Suprapubic skin (tissue), 4 donors: ENCODE measurements at regions not wholly inside any gene's neighbourhood (a gene's known extent, or its start where the extent isn't known, plus 50 kb on each side); places are given as distances from the start of the nearest gene placed in this dataset.

ENCODE experiments used
- POLR2A ChIP-seq, 2 donors: fragments of 450-650 bp; IDR thresholded peaks; one replicate each; pipeline ENCODE4 v1.6.1; 2017; ENCODE audit warnings: antibody characterized with exemption in 2 of 2, mild to moderate bottlenecking in 2 of 2, moderate library complexity in 2 of 2
- POLR2AphosphoS5 ChIP-seq, 3 donors: sonication (generic); formaldehyde crosslinking; IDR thresholded peaks; one replicate each; pipeline ENCODE4 v1.6.1; 2017; ENCODE audit warnings: antibody characterized with exemption in 3 of 3
- TF ChIP-seq, protein P1 (sequence below), 2 donors: fragments of 200-600 bp in 1 of 2; fragments of 450-650 bp in 1 of 2; sonication (generic) in 1 of 2; IDR thresholded peaks; one replicate each; pipeline ENCODE4 v1.5.1; 2016 to 2019; ENCODE audit warnings: antibody characterized with exemption in 2 of 2, mild to moderate bottlenecking in 1 of 2, moderate library complexity in 1 of 2

DNA sequence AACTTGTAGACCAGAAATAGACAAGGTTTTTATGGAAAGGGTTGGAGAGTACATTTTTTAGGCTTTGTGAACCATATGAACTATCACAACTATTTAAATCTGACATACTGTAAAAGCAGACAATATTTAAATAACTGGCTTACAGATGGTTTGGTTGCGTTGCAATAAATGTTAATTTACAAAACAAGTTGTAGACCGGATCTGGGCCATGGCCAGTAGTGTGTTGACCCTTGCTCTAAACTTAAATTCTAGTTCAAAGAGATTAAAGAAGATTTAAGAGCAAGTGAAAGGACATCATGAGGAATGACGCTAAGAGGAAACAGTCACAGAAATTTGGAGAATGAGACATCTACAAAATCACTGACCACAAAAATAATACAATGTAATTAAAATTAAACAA, 652.7 kb downstream of the DCDC2C start:
- TF ChIP-seq, protein P1, sequence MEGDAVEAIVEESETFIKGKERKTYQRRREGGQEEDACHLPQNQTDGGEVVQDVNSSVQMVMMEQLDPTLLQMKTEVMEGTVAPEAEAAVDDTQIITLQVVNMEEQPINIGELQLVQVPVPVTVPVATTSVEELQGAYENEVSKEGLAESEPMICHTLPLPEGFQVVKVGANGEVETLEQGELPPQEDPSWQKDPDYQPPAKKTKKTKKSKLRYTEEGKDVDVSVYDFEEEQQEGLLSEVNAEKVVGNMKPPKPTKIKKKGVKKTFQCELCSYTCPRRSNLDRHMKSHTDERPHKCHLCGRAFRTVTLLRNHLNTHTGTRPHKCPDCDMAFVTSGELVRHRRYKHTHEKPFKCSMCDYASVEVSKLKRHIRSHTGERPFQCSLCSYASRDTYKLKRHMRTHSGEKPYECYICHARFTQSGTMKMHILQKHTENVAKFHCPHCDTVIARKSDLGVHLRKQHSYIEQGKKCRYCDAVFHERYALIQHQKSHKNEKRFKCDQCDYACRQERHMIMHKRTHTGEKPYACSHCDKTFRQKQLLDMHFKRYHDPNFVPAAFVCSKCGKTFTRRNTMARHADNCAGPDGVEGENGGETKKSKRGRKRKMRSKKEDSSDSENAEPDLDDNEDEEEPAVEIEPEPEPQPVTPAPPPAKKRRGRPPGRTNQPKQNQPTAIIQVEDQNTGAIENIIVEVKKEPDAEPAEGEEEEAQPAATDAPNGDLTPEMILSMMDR (IDR thresholded peaks at IDR 0.05), result no peak
- TF ChIP-seq POLR2A (IDR thresholded peaks at IDR 0.05) (no peak), POLR2AphosphoS5 (IDR thresholded peaks at IDR 0.05) (no peak)
